ENCODE measurements at regions not wholly inside any gene's neighbourhood (a gene's known extent, or its start where the extent isn't known, plus 50 kb on each side); places are given as distances from the start of the nearest gene placed in this dataset.

DNA sequence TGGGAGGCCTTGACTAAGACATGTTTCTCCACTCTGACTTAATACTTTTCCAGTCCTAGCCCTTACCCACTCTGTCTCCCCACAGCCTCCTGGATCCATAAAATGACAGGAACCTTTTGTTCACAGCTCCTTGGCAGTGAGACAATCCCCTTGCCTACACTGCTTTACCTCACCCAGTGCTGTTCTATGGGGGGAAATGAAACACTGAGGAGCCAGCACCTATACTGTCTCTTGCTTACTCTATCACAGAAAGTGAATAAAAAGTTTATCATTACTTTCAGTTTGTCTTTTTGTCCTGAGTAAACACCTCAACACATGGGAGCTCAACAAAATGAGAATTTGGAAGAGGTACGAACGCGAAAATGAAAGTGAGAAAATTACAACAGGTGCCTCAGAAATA lies 127.2 kb upstream of the DAAM1 start:
- TF ChIP-seq, protein P1, sequence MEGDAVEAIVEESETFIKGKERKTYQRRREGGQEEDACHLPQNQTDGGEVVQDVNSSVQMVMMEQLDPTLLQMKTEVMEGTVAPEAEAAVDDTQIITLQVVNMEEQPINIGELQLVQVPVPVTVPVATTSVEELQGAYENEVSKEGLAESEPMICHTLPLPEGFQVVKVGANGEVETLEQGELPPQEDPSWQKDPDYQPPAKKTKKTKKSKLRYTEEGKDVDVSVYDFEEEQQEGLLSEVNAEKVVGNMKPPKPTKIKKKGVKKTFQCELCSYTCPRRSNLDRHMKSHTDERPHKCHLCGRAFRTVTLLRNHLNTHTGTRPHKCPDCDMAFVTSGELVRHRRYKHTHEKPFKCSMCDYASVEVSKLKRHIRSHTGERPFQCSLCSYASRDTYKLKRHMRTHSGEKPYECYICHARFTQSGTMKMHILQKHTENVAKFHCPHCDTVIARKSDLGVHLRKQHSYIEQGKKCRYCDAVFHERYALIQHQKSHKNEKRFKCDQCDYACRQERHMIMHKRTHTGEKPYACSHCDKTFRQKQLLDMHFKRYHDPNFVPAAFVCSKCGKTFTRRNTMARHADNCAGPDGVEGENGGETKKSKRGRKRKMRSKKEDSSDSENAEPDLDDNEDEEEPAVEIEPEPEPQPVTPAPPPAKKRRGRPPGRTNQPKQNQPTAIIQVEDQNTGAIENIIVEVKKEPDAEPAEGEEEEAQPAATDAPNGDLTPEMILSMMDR (IDR thresholded peaks at IDR 0.05), result no peak
- no peak for TF ChIP-seq POLR2A (IDR thresholded peaks at IDR 0.05; ENCODE audit: low read depth)
- no peak for TF ChIP-seq POLR2AphosphoS5 (IDR thresholded peaks at IDR 0.05)
- no peak for TF ChIP-seq EP300 (IDR thresholded peaks at IDR 0.05)
